Vagina (tissue), 2 donors: ENCODE measurements at regions not wholly inside any gene's neighbourhood (a gene's known extent, or its start where the extent isn't known, plus 50 kb on each side); places are given as distances from the start of the nearest gene placed in this dataset.

Source experiments
- DNase-seq, 2 donors: peaks; one replicate each; pipeline ENCODE4 v3.0.0-alpha.2; 2017; ENCODE audit errors: extremely low spot score in 2 of 2
- H3K27ac ChIP-seq: fragments of 200-600 bp; sonication (generic); one replicate; pipeline ENCODE4 v1.5.1; 2019
- H3K27me3 ChIP-seq: fragments of 200-600 bp; sonication (generic); one replicate; pipeline ENCODE4 v1.5.1; 2019
- H3K36me3 ChIP-seq, 2 donors: fragments of 200-600 bp; sonication (generic); one replicate each; pipeline ENCODE4 v1.5.1; 2017 to 2019
- H3K4me1 ChIP-seq: fragments of 200-600 bp; sonication (generic); one replicate; pipeline ENCODE4 v1.5.1; 2019
- H3K4me3 ChIP-seq, 2 donors: fragments of 200-600 bp; sonication (generic); 1 replicate in 1 of 2; 2 replicates in 1 of 2; pipeline ENCODE4 v1.5.1; 2016 to 2019
- H3K9me3 ChIP-seq: fragments of 200-600 bp; sonication (generic); one replicate; pipeline ENCODE4 v1.5.1; 2019
- POLR2A ChIP-seq, 2 donors: fragments of 450-650 bp; IDR thresholded peaks; one replicate each; pipeline ENCODE4 v1.6.1; 2017; ENCODE audit warnings: antibody characterized with exemption in 2 of 2, mild to moderate bottlenecking in 2 of 2, moderate library complexity in 2 of 2
- POLR2AphosphoS5 ChIP-seq, 2 donors: sonication (generic); formaldehyde crosslinking; IDR thresholded peaks; one replicate each; pipeline ENCODE4 v1.9.0; 2017; ENCODE audit warnings: antibody characterized with exemption in 2 of 2, mild to moderate bottlenecking in 2 of 2, low read depth in 1 of 2; ENCODE audit not compliant: insufficient read depth in 1 of 2
- intact Hi-C: fragments of 100-400 bp; cut with DNase I; formaldehyde crosslinking; loops from one replicate; pipeline ENCODE4 v1.15.1; 2023
- TF ChIP-seq, protein P1 (sequence below), 3 experiments: fragments of 450-650 bp in 2 of 3; fragments of 200-600 bp in 1 of 3; sonication (generic) in 1 of 3; IDR thresholded peaks; one replicate each; pipeline ENCODE4 v1.5.1; 2017 to 2019; ENCODE audit warnings: antibody characterized with exemption in 3 of 3, mild to moderate bottlenecking in 2 of 3, moderate library complexity in 2 of 3

DNA sequence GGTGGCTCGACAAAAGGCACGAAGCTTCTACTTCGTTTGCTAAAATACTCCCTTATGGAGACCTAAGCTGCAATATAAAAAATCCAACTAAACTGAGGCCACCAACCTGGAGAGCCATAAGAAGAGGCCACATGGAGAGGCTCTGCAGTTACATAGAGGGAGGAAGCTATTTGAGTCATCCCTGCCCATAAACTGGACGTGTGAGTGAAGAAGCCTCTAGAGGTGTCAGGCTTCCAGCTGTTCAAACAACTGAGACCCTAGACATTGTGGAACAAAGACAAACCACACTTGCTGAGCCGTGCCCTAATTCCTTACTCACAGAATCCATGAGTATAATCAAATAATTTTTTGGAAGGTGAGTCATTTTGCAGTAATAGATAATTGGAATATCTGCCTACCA, 50.2 kb upstream of the GMNC start:
- Histone ChIP-seq H3K27ac (no peak overlapping the region), H3K36me3 (no peaks in the 10 kb centered on the region), H3K27me3 (no peaks in the 10 kb centered on the region), H3K4me3 (no peak overlapping the region), H3K9me3 (no peaks in the 10 kb centered on the region), H3K4me1 (no peaks in the 10 kb centered on the region)
- DNase-seq = no peak
- TF ChIP-seq POLR2A (IDR thresholded peaks at IDR 0.05) = no peak
- TF ChIP-seq POLR2AphosphoS5 (IDR thresholded peaks at IDR 0.05; ENCODE audit: insufficient read depth in 1 of 2, low read depth in 1 of 2) = no peak
- TF ChIP-seq, protein P1, sequence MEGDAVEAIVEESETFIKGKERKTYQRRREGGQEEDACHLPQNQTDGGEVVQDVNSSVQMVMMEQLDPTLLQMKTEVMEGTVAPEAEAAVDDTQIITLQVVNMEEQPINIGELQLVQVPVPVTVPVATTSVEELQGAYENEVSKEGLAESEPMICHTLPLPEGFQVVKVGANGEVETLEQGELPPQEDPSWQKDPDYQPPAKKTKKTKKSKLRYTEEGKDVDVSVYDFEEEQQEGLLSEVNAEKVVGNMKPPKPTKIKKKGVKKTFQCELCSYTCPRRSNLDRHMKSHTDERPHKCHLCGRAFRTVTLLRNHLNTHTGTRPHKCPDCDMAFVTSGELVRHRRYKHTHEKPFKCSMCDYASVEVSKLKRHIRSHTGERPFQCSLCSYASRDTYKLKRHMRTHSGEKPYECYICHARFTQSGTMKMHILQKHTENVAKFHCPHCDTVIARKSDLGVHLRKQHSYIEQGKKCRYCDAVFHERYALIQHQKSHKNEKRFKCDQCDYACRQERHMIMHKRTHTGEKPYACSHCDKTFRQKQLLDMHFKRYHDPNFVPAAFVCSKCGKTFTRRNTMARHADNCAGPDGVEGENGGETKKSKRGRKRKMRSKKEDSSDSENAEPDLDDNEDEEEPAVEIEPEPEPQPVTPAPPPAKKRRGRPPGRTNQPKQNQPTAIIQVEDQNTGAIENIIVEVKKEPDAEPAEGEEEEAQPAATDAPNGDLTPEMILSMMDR (IDR thresholded peaks at IDR 0.05) = no peak
- intact Hi-C loops = no loop called here
